GM21737 (cell line): ENCODE measurements at regions not wholly inside any gene's neighbourhood (a gene's known extent, or its start where the extent isn't known, plus 50 kb on each side); places are given as distances from the start of the nearest gene placed in this dataset.
"Not testable (repeated sequence)": the region's sequence is repeated elsewhere in the genome, so short reads cannot be mapped to it uniquely, and the experiment has no call there.

Experiments used
- ATAC-seq: cut with Tn5 transposase; IDR thresholded peaks from one replicate; pipeline ENCODE4 v1.9.1; 2021; ENCODE audit warnings: mild to moderate bottlenecking, moderate library complexity; ENCODE audit not compliant: unreplicated experiment

DNA sequence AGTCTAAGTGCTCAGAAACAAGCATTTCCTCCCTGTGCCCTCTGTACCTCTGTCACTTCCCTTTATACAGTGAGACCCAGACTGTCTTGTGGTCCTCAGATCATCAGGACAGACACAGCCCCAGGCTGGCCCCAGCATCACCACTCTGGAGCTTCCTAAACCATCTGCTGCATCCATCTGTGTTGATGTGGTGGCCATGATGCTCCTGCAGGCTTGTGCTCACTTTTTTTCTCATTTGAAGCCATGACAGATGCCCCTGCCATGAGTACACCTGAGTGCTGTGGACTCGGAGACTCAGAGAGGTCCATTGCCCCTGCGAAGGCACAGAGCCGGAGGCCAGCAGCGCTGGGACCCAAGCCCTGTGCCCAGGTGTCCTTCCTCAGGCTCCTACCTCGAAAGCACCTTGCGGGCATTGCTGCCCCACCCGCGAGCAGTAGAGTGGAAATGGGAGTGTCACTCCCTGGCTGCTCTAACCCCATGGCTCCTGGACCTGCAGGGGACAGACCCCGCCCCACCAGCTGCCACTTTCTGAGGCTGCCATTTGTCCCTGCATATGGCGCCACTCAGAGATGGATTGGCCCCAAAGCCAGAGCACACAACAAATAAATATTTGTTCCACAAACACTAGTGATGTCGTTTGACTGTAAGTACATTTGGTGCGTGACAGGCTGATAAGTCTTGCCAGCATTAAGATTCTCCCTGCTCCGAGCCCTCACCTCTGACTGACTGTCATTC lies 593.5 kb downstream of the TBC1D22A start:
- no peak for ATAC-seq

DNA sequence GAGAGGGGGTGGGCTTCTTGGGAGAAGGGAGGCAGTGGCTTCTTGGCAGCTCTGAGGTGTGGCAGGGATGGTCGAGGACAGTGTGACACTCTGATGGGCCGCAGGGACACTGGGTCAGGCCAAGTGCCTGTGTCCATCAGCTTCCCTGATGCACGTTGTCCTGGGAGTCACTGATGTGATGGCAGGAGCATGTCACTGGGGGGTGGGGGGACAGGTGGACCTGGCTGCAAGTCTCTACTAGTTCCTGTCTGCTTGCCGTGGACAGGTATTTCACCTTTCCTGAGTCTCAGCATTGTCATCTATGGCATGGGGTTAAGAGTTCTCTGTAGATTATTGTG lies 592.9 kb downstream of the TBC1D22A start:
- ATAC-seq: no peak

DNA sequence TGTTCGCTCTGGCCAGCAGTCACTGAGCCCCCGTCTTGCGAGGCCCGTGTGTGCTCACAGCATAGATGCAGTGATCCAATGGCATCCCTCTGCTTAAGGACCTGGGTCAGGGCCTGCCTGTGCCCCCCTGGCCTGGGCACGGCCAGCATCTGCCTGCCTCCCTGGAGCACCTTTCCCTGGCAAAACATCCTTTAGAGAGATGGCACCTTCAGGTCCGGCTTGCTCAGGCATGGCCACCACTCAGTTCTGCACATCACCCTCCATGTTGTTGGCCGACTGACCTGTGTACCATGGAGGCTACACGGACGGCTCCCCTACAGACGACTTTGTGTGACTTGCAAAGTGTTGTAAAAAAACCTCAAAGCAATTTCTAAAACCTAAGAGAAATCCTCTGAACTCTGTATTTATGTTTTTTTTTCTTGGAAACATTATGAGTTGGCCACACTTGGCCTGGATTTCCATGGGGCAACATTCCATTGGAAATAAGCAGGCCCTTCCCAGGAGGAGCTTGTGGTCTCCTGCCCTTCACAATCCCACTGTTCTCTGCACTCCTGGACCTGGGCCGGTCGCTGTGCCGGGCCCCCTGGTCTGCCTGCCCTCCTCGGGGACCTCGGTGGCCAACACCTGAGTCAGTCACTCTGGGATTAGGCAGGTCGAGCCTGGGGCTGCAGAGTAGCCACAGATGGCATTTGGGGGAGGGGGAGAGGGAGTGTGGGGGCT lies 592.4 kb downstream of the TBC1D22A start:
- ATAC-seq: no peak

DNA sequence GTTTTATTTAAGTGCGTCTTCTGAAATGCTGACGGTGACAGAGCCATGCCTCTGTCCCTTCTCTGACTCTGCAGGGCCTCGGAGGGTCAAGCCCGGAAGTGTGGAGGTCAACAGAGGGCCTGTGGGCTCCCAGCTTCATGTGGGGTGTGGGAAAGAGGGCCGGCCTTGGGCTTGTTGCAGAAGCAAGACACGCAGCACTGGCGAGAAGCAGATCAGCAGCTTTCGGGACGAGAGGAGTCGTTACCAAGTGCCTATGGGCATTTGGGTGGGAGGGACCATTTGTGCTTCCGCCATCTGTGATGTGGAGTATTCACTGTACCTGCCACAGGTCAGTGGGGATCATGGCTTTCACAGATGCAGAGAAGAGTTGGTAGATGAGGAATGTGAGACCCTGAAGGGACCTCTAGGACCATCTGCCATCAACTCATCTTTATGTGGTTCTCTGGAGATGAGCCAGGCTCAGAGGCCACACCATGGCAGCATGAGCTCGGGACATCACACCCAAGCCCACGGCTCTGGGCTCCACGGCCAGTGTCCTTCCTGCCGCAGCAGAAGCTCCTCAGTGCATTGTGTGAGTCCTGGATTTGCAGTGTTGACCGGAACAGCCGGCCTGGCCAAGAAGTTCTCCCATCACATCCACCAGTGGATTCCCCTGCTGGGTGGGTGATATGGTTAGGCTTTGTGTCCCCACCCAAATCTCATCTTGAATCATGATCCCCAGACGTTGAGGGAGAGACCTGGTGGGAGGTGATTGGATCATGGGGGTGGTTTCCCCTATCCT lies 590.7 kb downstream of the TBC1D22A start:
- ATAC-seq: no peak

DNA sequence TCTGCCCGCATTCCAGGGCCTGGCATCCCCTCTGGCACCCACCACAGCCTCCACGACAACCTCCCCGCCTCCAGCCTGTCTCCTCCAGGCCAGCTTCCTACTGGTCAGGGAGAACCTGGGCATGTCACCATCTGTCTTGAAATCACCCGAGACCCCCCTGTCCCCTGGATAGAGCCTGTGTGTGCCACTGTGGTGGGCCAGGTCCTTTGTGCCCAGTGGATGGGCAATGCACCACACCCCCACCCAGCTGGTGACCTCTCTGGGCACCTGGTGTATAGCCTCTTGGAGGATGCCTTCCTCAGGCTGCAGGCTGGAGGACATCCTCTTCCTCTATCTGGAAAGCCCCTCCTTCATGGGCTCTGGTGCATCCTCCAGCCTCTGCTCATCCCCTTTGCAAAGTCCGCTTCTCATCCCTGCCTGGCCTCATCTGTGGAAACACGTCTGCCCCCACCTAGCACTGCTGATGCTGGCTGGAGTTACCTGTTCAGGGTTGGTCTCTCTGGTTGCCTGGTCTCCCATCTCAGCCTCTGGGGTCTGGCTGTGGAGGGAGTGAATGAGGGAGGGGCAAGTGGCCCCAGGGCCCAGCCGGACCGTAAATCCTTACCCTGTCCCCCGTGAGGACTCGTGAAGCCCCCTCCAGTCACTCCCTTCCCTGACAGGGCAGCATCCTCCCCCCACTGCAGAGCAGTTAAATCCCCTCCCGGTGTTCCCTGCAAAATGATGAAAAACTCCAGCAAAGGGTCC lies 589.6 kb downstream of the TBC1D22A start:
- ATAC-seq: no peak

DNA sequence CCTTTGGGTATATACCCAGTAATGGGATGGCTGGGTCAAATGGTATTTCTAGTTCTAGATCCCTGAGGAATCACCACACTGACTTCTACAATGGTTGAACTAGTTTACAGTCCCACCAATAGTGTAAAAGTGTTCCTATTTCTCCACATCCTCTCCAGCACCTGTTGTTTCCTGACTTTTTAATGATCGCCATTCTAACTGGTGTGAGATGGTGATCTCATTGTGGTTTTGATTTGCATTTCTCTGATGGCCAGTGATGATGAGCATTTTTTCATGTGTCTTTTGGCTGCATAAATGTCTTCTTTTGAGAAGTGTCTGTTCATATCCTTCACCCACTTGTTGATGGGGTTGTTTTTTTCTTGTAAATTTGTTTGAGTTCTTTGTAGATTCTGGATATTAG lies 583.8 kb downstream of the TBC1D22A start:
- not testable (repeated sequence) for ATAC-seq

GRCh38 chr22:47345025-47345424 lies 582.6 kb downstream of the TBC1D22A start:
- ATAC-seq: no peak

DNA sequence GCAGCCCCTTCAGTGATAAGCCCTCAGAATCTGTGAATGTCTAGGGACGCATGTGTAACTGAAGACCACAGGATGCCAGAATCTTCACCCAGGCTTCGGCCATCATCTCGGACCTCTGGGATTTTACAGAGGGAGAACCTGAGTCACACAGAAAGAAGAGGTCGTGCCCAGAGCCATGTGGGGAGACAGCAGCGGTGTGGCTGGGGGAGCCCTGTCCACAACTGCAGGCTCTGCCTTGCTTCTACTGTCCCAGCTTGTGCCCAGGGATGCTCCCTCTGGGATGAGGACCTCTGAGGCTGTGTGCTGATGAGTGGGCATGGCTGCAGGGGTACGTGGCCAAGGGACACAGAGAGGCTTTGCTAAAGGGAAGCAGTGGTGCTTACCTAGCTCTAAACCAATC lies 582.0 kb downstream of the TBC1D22A start:
- ATAC-seq: no peak

DNA sequence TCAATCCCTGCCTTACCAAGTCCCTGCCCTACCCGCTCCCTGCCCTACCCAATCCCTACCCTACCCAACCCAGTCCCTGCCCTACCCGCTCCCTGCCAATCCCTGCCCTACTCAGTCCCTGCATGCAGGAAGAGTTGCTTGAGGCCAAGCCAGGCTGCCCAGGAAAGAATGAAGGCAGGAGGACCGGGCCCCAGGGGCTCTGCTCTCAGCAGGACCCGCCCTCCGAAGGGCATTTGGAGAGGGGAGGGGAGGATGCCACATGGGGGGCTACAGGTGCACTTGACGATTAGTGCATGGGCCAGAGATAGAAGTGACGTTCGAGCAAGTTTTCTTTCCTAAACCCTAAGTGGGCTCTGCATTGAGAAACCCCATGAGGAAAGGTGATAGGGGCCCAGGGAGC lies 581.2 kb downstream of the TBC1D22A start:
- ATAC-seq: no peak

DNA sequence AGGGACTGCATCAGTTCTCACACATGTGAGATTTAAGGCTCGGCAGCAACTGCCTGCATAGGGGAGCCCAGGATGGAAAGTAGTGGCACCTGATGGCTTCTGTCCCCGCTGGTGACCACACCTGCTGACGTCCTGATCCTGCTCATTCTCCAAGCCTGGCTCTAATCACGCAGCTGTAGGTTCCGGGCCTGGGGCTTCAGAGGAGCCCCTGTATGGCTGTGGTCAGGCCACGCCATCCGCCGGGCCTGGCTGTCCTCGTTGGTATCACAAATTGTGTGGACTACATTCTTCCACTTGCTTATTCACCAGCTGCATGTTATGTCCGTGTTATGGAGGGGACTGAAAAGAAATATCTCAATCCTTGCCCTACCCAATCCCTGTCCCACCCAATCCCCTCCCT lies 580.0 kb downstream of the TBC1D22A start:
- ATAC-seq: no peak

DNA sequence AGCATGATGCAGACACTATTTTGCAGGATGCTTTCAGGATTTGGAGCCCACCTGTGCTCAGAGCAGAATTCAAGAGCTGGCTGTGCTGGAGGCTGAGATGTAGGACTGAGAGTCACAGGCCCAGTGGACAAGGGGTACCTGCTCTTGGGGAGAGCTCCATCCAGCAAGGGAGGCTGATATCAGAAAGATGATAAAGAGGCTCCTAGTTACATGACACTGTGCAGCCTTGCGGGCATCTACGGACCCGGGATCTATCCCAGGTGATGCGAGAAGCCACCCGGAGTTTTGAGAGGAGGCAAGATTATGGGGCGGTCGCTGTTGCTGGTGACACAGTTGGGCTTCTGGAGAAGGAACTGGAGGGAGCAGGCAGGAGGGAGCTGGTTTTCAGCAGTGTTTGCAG lies 579.0 kb downstream of the TBC1D22A start:
- no peak for ATAC-seq

- ATAC-seq: no peak
These were observed 578.5 kb downstream of the TBC1D22A start for GRCh38 chr22:47340851-47341436.

DNA sequence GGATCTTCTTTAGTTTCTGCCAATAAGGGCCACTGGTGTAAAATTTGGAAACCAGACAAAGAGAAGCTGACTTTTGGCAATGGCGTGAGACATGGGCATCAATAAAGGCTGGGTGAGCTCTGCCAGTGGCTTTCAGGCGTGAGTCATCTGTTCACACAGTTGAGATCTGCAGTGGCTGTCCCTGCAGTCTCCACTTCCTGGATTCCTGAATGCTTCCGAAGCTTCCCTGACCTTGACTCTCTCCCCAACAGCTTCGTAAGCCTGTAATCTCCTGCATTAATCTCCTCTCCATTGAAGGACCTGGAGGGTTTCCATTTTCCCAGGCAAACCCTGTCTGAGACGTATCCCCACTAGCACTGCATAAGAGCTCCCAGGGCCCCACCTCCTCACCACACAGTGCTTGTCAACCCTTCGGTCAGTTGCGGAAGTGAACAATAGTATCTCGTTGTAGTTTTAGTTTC lies 574.7 kb downstream of the TBC1D22A start:
- no peak for ATAC-seq

DNA sequence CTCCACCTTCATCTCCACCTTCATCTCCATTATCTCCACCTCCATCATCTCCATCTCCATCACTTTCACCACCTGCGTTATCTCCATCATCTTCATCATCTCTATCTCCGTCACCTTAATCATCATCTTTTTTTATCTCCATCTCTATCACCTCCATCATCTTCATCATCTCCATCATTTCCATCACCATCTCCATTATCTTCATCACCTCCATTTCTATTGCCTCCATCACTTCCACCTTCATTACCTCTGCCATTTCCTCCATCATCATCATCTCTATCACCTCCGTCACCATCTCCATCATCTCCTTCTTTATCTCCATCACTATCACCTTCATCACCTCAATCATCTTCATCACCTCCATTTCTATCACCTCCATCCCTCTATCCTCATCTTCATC lies 573.5 kb downstream of the TBC1D22A start:
- ATAC-seq: no peak

GRCh38 chr22:47335460-47335859 lies 573.0 kb downstream of the TBC1D22A start:
- no peak for ATAC-seq

- no peak for ATAC-seq
These were observed 572.2 kb downstream of the TBC1D22A start for GRCh38 chr22:47334601-47335000.

- no peak for ATAC-seq
These were observed 571.2 kb downstream of the TBC1D22A start for GRCh38 chr22:47333625-47334024.

GRCh38 chr22:47332246-47332980 lies 570.0 kb downstream of the TBC1D22A start:
- no peak for ATAC-seq

GRCh38 chr22:47331750-47332149 lies 569.3 kb downstream of the TBC1D22A start:
- no peak for ATAC-seq
